GM21390 (cell line): ENCODE measurements at regions not wholly inside any gene's neighbourhood (a gene's known extent, or its start where the extent isn't known, plus 50 kb on each side); places are given as distances from the start of the nearest gene placed in this dataset.

Experiments used
- ATAC-seq: cut with Tn5 transposase; IDR thresholded peaks from one replicate; pipeline ENCODE4 v1.9.1; 2021; ENCODE audit not compliant: unreplicated experiment

DNA sequence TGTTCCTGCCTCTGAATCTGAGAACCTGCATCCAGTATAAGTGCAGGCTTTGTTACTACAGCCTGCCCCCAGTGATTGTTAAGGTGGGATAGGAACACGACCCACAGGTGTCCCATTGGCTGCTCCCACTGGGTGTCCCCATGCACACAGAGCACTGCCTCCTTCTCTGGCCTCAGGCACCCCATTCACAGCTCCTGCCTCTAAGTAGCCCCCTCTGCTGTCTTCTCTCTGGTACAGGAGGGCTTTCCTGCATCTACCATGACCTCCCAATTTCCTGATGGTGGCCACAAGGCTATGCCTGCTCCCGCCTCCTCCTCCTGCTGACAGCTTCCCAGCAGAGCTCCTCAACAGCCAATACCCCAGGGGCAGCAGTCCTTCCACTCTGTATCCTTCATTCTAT, 238.6 kb upstream of the TMC3 start:
- ATAC-seq: no peak

GRCh38 chr15:81611679-81612078, 237.7 kb upstream of the TMC3 start:
- no peak for ATAC-seq

DNA sequence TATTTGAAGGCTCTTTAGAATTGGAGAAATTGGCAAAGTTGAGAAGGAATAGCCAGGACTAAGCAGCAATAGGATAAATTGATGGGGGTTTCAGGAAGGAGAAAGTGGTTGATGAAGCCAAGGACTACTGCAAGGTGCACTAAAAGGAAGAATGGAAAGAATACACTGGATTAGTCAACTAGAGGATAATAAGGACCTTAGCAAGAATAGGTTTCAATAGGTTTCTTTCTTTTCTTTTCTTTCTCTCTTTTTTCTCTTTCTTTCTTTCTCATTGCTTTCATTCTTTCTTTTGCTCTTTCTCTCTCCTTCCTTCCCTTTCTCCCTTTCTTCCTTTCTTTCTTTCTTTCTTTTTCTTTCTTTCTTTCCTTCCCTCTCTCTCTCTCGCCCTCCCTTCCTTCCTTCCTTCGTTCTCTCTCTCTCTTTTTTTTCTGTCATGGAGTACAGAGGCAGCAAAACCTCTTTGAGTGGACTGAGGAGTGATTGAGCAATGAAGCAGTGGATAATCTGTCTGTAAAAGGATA, 234.4 kb upstream of the TMC3 start:
- ATAC-seq: no peak

GRCh38 chr15:81604713-81605112, 230.7 kb upstream of the TMC3 start:
- ATAC-seq: no peak

GRCh38 chr15:81596159-81596865, 222.3 kb upstream of the TMC3 start:
- no peak for ATAC-seq

DNA sequence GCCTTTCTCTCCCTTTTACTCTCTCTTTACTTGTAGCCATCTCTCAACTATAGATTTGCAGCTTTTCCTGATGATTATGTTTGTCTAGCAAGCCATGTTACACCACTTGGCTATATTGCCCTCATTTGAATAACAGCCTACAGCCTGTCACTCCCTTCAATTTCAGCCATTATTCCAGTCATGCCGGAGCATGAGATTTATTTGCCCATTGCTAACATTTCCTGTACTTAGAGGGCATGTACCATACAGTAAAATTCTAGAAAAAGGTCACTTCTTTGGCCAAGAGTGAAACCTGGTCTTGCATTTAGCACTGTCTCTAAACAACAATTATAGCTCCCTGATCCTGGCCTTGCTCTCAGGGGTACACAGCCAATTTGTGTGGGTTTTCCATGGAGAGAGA, 221.7 kb upstream of the TMC3 start:
- no peak for ATAC-seq

- ATAC-seq: no peak
Measured at GRCh38 chr15:81589671-81590070, 215.7 kb upstream of the TMC3 start.

DNA sequence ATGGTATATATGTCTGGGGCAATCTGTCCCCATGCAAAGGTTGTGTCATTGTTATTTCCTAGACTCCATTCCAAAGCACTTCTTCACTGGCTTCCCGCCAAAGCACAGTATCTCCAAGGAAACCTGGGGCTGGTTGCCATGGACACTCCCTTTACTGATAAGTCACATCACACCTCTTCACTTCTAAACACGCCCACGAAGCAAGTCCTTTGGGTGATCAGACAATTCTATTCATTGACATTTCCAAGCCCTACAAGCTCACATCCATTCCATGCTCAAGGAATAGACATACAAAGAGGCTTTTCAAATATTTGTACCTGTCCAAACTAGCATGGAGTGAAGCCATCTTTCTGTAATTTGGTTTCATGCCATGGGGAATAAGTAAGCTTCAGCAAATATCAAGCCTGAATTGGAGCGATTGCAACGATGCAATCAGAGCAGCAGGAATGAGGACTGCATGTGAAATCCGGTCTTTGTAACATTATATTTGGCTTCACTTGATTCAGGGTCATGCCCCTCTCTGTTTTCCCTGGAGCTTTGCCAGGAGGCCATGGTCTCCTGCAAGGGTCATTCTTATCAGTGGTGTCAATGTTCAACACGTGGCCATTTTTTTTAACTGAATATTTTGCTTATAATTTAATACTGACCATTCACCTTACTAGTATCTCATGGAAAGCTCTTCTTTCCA, 201.6 kb upstream of the TMC3 start:
- ATAC-seq: no peak

DNA sequence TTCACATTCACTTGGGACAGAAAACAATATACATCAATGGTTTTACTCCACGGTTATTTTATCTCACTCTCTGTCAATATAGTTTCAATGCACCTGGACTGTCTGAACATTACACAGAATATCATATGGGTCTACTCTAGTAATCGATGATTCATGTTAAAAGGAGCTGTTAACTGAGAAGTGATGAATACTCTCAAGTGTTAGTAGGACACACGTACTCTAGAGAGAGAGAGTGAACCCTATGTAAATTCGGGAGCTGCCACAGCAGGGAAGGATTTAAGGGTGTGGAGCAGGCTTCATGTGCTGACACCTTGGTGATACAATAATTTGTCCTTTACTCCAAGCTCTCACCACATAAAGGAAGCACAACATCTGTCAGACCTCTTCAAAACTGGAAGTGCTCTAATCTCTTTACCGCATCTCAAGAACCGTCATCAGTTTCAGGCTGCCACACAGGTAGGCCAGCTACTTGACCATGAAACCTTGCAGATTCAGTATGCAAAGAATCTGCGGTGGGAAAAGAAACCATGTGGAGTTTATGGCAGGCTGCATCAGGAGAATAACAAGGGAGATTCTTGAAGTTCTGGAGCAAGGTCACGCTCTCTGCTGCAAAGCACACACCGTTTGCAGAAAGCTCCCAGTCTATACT, 199.2 kb upstream of the TMC3 start:
- ATAC-seq: no peak

DNA sequence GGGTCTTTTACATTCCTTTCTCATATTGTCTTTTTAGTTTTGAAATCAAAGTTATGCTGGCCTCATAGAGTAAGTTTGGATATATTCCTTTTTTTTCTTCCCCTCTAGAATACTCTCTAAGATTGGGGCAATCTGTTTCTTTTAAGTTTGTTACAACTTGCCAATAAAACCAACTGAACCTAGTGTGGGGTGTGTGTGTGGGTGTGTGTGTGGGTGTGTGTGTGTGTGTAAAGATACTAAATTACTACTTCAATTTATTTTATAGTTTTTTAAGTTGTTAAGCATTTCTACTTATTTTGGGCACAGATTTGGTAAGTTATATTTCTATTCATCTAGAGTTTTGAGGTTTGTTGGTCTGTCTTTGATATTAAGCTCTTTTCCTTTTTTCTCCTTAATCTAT, 198.2 kb upstream of the TMC3 start:
- no peak for ATAC-seq

GRCh38 chr15:81569286-81570080, 195.5 kb upstream of the TMC3 start:
- ATAC-seq: no peak

GRCh38 chr15:81567924-81568323, 193.9 kb upstream of the TMC3 start:
- ATAC-seq: no peak

GRCh38 chr15:81562986-81563385, 189.0 kb upstream of the TMC3 start:
- no peak for ATAC-seq

DNA sequence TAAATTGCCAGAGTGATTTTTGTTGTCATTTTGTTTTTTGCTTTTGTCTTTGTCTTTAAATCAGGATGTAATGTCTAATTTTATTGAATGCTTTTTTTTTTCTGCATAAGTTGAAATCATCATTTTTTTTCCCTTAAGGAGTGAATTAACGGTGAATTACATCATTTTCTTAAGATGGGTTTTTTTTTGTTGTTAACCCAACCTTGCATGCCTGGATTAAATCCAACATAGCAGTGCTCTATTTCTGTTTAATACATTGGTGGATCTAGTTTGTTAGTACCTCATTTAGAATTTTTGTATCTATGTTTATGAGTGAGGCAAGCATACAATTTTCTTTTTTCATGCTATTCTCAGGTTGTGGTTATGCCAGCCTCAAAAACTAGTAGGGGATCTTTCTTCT, 186.4 kb upstream of the TMC3 start:
- ATAC-seq: no peak

DNA sequence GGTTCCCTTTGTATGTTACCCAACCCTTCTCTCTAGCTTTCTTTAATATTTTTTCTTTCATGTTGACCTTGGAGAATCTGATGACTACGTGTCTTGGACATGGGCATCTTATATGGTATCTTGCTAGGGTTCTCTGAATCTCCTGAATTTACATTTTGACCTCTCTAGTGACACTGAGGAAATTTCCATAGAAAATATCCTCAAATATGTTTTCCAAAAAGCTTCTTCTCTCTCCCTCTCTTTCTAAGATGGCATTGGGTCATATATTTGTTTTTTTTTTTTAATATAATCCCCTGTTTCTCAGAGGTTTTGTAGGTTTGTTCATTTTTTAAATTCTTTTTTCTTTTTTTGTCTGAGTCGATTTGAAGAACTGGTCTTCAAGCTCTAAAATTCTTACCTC, 184.0 kb upstream of the TMC3 start:
- ATAC-seq: no peak

DNA sequence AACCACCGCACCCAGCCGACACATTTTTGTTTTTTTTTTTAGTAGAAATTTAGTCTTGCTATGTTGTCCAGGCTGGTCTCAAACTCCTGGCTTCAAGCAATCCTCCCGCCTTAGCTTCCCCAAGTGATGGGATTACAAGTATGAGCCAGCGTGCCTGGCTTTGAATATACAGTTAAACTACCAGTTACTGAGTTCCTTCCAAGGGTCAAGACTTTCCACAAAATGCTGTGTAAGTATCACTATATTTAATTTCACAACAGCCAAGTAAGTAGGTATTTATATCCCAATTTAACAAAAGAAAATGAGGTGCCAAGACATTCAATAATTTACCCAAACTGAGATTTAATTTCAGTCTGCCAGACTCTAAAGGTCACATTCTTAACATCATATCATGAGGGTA, 181.3 kb upstream of the TMC3 start:
- no peak for ATAC-seq

GRCh38 chr15:81548365-81549130, 174.5 kb upstream of the TMC3 start:
- no peak for ATAC-seq

- ATAC-seq: no peak
Measured at GRCh38 chr15:81547521-81548132, 173.6 kb upstream of the TMC3 start.

- ATAC-seq: no peak
Measured at GRCh38 chr15:81544385-81544784, 170.4 kb upstream of the TMC3 start.

DNA sequence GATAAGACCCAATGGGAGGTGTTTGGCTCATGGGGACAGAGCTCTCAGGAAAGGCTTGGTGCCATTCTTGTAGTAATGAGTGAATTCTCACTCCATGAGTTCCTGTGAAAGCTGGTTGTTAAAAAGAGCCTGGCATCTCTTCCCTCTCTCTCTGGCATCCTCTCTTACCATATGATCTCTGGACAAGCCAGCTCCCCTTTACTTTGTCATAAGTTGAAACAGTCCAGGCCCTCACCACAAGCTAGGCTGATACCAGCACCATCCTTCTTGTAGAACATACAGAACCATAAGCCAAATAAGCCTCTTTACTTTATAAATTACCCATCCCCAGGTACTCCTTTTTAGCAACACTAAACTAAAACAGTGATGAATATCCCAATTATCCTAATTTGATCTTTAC, 166.9 kb upstream of the TMC3 start:
- ATAC-seq: no peak
